GM21390 (cell line): ENCODE measurements at regions not wholly inside any gene's neighbourhood (a gene's known extent, or its start where the extent isn't known, plus 50 kb on each side); places are given as distances from the start of the nearest gene placed in this dataset.
"Not testable (repeated sequence)": the region's sequence is repeated elsewhere in the genome, so short reads cannot be mapped to it uniquely, and the experiment has no call there.

ENCODE experiments used
- ATAC-seq: cut with Tn5 transposase; IDR thresholded peaks from one replicate; pipeline ENCODE4 v1.9.1; 2021; ENCODE audit not compliant: unreplicated experiment

GRCh38 chr9:86503942-86504341 lies 149.7 kb upstream of the TUT7 start:
- no peak for ATAC-seq

GRCh38 chr9:86503314-86503713 lies 149.1 kb upstream of the TUT7 start:
- ATAC-seq: no peak

GRCh38 chr9:86500667-86501435 lies 146.6 kb upstream of the TUT7 start:
- no peak for ATAC-seq

GRCh38 chr9:86500031-86500430 lies 145.8 kb upstream of the TUT7 start:
- no peak for ATAC-seq

- ATAC-seq: no peak
These were observed 140.5 kb upstream of the TUT7 start for GRCh38 chr9:86494644-86495111.

- ATAC-seq: no peak
These were observed 137.5 kb upstream of the TUT7 start for GRCh38 chr9:86491468-86492266.

- ATAC-seq: no peak
These were observed 134.6 kb upstream of the TUT7 start for GRCh38 chr9:86488794-86489193.

- ATAC-seq: no peak
These were observed 134.1 kb upstream of the TUT7 start for GRCh38 chr9:86488345-86488744.

- ATAC-seq: no peak
These were observed 133.6 kb upstream of the TUT7 start for GRCh38 chr9:86487838-86488233.

GRCh38 chr9:86486891-86487837 lies 133.0 kb upstream of the TUT7 start:
- no peak for ATAC-seq

GRCh38 chr9:86485359-86485758 lies 131.1 kb upstream of the TUT7 start:
- ATAC-seq: no peak

GRCh38 chr9:86483496-86483895 lies 129.3 kb upstream of the TUT7 start:
- no peak for ATAC-seq

- no peak for ATAC-seq
These were observed 127.3 kb upstream of the TUT7 start for GRCh38 chr9:86481466-86481865.

GRCh38 chr9:86475255-86475654 lies 121.0 kb upstream of the TUT7 start:
- not testable (repeated sequence) for ATAC-seq

GRCh38 chr9:86471171-86471815 lies 117.1 kb upstream of the TUT7 start:
- no peak for ATAC-seq

GRCh38 chr9:86470326-86470725 lies 116.1 kb upstream of the TUT7 start:
- ATAC-seq: no peak

GRCh38 chr9:86469476-86470250 lies 115.5 kb upstream of the TUT7 start:
- no peak for ATAC-seq

GRCh38 chr9:86464242-86464641 lies 110.0 kb upstream of the TUT7 start:
- no peak for ATAC-seq

GRCh38 chr9:86460216-86461002 lies 106.2 kb upstream of the TUT7 start:
- no peak for ATAC-seq
